ELR (cell line): ENCODE measurements at regions not wholly inside any gene's neighbourhood (a gene's known extent, or its start where the extent isn't known, plus 50 kb on each side); places are given as distances from the start of the nearest gene placed in this dataset.
"Not testable (repeated sequence)": the region's sequence is repeated elsewhere in the genome, so short reads cannot be mapped to it uniquely, and the experiment has no call there.

Source experiments
- DNase-seq: peaks from one replicate; pipeline ENCODE4 v3.0.0-alpha.2; 2015; ENCODE audit warnings: low read depth

DNA sequence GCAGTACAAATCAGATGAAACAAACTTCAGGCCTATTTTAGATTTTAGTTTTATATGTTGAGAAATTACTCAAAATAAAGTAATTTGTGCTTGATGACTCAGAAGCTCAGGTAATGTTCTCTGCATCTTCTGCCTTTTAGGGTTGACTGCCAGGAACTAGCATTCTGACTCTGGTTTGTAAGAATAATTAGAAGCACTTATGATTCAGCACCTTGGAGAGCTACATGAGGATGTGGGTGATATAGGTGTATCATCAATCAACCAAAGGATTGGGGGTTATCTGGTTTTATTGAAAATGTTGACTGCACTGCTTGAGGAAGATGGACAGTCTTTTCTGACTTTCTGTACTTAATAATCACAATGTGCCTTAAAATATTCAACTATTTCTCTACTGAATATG, 118.7 kb upstream of the SGCD start:
- DNase-seq = no peak

DNA sequence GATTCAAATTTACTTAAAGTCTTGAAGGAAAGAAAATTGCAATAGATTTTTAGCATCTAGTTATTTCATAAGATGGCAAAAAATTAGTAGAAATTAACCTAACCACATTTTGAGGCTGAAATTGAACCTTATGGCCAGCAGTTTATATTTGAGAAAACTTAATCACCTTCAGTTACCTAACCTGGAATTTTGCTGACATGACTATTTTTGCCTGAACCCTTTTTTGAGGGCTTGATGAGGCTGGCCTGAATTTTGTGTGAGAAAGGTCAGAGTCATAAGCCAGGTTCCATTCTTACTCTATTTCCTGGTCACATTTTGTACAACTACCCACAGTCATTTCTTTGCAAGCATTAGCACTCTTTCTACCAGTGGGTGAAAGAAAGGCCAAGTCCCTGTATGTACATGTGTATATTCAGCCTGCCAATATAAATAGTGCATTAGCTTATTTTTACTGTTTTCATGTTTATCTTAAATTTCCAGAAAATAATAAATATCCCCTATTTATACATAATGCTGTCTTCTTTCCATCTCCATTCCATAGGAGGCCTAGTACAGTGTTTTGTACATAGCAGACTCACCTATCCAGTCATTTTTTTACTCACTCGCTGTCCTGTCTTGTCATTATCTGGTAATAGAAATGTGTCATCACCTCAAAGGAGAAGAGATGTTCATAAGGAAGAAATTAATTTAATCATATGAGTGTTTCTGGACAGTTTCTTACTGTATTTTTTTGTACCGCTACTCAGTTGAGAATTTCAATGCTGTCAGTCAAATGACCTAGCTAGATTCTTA, 108.4 kb upstream of the SGCD start:
- DNase-seq = no peak

DNA sequence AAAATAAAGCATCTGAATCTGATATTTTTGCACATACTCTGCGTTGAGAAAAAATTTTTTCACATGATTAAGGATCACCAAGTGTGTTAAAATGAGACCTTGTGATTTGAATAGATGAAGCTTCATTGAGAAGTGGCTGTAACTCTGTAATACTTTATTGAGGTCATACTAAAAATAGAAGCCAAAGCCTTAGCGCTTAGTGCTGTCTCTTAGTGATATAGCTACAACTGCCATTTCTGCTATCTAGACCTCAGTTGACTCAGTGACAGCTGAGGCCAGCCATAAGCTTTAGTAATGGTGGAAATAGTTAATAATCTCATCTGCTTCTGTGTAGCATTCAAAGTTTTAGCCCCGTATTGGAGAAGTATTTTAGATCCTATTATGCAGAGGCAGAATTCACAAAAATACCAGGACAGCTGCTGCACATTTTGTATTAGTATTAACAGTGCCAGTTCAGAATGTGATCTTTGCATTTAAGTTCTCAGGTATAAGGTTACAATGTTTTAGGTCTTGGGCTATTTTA, 107.4 kb upstream of the SGCD start:
- no peak for DNase-seq

DNA sequence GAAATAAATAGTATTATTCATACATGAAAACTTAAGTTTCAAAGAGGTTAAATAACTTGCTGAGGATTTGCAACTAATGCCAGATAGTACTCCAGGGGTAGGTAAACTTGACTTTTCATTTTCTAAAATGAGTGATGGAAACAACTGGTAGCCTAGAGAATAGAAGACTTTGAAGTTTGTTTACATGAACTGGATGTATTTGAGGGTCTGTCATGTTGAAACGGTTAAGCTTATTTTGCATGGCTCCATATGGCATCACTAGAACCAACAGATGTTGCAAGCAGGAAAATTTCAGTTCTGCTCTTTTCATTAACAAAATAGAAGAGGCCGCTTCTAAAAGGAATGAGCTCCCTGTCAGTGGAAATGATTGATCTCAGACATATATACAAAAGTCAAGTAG, 105.1 kb upstream of the SGCD start:
- no peak for DNase-seq

DNA sequence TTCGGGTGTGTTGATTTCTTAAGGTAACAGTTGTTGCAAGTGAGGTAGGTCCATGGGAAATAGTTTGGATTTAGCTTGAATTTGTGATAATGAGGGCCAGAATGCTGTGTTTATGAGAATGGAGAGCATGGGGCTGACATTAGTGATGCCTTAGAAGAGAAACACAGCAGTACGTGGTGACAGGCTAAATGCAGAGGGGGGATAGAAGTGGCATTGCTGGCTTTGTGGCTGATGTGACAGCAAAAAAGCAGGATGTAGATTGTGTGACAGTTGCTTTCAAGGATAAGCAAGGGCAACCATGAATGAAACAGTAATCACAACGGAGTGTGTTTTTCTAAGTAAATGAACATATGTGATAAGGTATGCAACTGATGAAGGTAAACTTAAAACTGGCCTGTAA, 103.4 kb upstream of the SGCD start:
- no peak for DNase-seq

DNA sequence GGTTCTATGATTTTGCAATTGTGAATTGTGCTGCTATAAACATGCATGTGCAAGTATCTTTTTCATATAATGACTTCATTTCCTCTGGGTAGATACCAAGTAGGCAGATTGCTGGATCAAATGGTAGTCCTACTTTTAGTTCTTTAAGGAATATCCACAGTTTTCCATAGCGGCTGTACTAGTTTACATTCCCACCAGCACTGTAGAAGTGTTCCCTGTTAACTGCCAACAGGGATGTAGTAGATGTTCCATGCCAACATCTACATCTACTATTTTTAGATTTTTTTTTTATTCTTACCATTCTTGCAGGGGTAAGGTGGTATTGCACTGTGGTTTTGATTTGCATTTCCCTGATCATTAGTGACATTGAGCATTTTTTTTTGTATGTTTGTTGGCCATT, 100.5 kb upstream of the SGCD start:
- not testable (repeated sequence) for DNase-seq

DNA sequence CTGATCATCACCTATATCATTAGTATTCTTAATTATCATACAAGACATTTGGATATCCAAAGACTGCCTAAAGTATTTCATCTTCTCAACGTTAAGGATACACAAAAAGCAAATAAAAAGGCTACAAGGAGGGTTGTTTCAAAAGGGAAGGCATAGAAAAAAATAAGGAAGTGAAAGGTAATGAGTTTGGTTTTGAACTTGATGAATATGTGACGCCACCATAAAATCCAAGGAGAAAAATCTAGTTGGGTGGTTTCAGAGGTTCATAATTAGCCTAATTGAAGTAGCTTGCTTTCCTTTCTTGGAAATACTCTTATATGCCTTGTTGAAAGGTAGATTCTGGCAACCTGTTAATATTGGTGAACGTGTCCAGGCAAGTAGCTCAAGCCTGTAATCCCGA, 96.1 kb upstream of the SGCD start:
- no peak for DNase-seq

DNA sequence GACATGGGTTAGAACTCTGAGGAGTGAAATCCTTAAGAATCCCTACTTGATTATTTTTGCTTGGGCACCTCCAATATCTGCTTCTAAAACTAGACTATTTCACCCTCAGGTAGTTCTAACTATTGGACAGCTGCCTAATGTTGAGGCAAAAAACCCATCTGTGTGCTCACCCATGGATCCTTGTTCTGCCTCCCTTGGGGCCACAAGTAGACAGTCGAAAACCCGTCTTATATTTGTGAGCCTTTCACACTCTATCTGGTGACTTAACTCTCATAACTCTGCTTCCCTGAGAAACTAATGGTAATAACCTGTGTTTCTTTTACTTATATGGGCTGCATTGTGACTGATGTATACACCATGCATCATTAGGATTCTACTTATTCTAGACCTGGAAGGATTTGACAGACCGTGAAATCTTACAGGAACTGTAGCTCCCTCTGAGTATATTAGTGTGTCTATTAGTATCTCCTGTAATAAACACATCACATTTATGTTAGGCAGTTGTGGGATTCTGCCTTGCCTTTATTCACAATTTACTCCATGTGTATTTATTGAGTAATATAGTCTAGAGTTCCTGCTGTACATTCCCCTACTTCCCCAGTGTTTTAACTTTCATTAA, 94.6 kb upstream of the SGCD start:
- no peak for DNase-seq

DNA sequence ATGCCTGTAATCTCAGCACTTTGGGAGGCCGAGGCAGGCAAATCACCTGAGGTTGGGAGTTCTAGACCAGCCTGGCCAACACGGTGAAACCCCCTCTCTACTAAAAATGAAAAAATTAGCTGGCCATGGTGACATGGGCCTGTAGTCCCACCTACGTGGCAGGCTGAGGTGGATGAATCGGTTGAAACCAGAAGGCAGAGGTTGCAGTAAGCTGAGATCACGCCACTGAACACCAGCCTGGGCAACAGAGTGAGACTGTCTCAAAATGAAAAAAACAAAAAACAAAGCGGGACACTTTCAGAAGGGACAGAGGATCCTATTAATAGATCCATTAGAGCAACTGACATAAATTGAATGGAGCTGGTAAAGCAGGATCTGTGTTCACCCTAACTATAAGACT, 89.6 kb upstream of the SGCD start:
- DNase-seq = no peak

DNA sequence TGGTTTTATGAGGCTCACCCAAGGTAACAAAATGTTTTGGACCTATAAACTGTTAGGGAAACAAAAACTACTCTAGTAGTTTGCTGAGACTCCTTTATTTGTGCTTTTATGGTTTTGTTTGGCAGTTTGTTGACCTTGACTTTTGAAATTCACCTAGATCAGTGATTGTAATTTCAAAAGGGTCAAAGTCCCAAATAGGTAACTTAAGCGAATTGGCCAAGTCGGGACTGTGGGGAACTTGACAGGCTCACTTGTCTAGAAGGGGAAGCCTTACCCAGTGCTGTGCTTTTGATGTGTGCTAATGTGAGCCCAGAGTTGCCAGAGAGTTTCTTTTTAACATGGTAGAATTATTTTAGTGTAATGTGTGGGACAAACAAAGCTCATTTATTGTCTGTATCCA, 87.2 kb upstream of the SGCD start:
- DNase-seq = no peak

DNA sequence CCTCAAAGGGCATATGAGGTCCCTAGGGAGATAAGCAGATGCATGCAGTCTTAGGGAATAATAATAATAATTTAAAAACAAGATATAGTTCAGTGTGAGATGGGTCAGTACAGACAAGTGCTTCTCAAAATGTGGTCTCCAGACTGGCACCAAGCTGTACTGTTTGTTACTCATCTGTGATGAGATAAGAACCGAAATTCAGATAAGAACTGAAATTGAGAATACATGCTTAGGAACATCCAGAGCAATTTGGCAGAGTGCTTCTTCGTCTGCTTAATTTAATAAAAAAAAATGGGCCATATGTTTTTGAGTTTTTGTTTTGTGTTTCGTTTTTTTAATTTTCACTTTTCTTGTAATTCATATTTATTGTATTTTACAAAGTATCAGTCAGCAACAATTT, 86.5 kb upstream of the SGCD start:
- no peak for DNase-seq

DNA sequence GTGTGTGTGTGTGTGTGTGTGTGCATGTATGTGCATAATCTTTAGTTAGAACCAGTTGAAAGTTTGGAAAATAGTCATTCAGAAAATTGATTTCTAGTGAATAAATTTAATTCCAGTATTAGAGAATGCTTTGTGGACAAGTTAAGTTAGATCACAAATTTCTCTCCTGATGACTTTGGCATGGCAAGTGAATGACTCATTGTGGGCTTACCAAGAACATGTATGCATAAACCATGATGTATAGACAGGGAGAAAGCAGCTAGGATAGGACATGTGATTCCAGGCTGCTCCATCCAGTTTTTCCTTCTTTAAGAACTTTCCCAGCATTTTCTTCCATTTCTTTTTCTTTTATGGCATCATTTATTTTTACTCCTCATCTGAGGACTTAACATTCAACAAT, 85.7 kb upstream of the SGCD start:
- DNase-seq = no peak

DNA sequence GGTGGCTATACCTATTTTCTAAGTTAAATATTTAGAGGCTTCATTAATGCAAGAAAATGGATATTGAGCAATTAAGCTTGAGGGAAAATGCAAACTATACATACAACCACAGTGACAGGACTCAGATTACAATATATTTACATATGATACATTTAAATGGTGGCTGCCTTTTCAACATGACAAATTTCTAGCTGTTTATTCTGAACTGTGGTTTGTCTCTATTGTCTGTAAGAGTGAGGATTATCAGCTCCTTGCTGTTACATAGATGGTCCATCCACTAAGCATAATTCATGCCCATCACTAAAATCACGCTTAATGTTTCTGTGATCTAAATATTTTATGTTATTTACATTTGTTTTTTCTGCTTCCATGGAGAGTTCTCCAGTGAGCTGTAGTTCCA, 81.1 kb upstream of the SGCD start:
- DNase-seq = no peak

DNA sequence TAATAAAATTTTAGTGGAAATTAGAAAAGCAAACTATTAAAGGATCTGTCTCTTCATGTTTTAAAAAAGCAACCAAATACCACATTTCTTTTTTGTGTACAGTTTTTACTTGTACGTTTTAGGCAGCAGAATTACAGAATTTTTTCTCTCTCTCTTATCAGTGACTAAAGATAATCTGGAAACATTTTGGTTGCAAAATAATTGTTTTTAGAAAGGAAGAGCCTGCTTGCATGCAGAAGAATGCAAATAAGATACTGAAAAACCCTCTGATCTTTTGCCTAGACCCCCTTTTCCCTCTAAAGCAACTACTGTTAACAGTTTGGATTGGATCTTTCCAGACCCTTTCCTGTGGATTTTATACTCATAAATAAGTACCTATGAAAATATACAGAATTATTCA, 75.9 kb upstream of the SGCD start:
- no peak for DNase-seq

DNA sequence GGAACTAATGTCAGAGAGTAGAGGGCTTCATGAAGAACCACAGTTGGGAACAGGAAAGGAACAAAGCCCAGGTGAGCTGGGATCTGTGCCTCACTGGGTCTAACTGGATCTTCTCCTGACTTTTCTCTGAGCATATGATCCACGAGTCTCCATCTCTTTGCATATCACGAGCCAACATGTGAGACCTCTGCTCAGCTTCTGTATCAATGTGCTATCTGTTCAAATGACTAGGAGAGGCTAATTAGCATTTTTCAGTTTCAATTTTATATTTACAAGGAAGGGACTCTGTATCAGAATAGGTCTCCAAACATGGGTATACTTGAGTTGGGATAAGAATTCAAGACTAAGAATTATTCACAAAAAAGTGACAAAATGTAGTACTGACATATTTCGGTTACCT, 73.8 kb upstream of the SGCD start:
- DNase-seq = no peak

DNA sequence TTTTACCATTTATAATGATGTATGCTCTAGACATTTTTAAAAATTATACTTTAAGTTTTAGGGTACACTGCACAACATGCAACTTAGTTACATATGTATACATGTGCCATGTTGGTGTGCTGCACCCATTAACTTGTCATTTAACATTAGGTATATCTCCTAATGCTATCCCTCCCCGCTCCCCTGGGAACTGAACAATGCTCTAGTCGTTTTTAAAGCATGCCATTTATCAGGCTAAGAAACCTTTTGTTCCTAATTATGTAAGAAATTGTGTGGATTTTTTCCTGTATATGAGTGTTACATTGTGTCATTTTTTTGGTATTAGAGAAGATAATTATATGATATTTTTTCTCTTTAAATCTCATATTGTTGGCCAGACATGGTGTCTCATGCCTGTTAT, 72.8 kb upstream of the SGCD start:
- no peak for DNase-seq

DNA sequence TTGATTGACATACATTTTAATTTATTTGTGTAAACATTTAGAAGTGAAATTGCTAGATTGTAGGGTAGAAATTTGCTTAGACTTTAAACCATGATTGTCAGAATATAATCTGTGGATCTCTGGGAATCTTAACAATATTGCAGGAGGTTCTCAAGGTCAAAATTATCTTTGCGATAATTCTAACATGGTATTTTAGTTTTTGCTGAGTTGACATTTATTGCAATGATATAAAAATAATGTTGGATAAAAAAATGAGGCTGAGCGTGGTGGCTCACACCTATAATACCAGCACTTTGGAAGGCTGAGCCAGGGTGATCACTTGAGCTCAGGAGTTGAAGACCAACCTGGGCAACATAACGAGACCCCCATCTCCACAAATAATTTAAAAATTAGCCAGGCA, 70.3 kb upstream of the SGCD start:
- no peak for DNase-seq

DNA sequence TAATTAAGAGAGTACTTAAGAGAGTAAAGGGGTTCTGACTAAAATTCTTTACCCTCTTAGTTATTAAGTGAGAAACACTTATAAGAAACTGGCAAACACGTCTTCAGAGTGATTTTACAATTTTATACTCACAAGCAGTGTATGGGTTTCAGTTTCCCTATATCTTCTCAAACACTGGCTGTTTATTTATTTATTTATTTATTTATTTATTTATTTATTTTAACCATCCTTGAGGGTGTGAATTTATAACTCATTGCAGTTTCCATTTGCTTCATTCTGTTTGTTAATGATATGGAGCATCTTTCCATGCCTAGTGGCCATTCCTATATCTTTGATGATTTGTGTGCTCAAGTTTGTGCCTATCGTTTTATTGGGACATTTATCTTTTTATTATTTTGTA, 68.0 kb upstream of the SGCD start:
- DNase-seq = no peak

DNA sequence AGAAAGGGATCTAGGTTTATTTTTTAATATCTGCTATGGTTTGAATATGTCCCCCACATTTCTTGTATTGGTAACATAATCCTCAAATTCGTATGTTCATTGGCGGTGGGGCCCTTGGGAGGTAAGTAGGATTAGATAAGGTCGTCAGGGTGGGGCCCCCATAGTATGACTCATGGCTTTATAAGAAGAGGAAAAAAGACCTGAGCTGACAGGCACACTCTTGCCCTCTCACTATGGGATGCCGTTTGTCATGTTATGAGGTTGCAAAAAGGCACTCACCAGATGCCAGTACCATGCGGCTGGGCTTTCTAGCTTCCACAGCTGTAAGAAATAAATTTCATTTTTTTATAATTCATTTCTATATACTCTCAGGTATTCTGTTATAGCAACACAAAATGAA, 67.3 kb upstream of the SGCD start:
- DNase-seq = no peak

DNA sequence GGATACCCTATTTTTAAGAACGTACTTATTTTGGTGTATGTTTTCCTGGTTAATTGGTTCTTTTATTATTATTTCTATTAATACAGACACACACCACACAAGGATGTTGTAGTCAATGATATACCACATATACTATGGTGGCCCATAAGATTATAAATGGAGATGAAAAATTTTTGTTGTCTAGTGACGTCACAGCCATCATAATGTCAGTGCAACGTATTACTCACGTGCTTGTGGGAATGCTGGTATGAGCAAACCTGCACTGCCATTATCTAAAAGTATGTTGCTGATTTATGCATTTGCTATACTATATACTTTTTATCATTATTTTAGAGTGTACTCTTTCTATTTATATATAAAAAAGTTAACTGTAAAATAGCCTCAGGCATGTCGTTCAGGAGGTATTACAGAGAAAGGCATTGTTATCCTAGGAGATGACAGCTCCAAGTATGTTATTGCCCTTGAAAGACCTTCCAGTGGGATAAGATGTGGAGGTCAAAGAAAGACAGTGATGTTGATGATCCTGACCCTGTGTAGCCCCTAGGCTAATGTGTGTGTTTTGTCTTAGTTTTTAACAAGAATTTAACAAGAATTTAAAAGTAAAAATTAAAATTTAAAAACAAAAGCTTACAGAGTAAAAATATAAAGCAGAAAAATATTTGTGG, 65.6 kb upstream of the SGCD start:
- no peak for DNase-seq

DNA sequence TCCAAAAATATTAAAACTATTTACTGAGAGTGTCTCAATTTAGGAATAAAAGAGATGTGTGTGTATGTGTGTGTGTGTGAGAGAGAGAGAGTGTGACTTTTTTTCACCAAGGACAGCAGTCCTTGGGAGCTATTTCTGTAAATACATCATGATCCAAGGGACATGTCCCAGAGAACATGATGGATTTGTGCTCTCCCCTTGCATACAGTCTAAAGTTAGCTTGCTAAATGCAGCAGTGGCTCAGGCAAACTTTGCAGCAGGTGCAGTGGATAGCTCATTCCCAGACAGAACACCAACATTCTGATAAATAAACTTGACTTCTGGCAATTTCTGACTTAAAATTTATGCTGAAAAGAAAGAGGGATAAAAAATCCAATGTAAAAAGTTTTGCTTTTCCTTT, 55.4 kb upstream of the SGCD start:
- no peak for DNase-seq

DNA sequence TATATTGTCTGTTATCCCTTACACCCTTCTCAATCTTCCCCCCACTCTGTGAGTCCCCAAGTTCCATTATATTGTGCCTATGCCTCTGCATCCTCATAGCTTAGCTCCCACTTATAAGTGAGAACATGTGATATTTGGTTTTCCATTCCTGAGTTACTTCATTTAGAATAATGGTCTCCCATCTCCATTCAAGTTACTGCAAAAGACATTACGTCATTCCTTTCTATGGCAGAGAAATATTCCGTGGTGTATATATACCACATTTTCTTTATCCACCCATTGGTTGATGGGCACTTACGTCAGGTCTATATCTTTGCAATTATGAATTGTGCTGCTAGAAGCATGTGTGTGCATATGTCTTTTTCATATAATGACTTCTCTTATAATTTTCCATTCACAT, 54.8 kb upstream of the SGCD start:
- no peak for DNase-seq

DNA sequence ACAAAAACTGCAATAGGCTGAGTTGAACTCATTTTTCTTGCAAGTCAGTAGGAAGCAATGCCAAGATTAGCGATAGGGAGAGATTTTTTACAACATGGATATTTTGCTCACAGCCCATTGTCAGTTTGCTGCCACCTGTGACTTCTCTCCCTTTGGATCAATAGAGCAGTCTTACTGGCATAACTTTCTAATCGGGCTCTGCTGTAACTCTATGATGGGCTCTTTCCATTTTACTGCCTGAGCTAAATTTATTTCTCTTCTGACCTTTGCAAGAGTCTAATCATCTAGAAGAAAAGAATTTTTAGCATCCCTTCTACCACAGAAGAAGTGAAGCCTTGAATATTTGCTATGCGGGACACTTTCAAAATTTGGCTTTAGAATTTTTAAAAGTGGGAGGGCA, 53.6 kb upstream of the SGCD start:
- no peak for DNase-seq
